IMR-90 (cell line): ENCODE measurements at regions not wholly inside any gene's neighbourhood (a gene's known extent, or its start where the extent isn't known, plus 50 kb on each side); places are given as distances from the start of the nearest gene placed in this dataset.

Experiments used
- ATAC-seq: fragments of 200-7000 bp; cut with Tn5 transposase; 2 replicates; pipeline ENCODE4 v1.9.1; 2020; ENCODE audit warnings: low read depth, mild to moderate bottlenecking, moderate library complexity
- BruUV-seq: library from RNA; stranded (reverse); fragments of 400-500 nt; replicated peaks from 2 replicates; lab custom pipeline; 2021; lab: Mats Ljungman, UMichigan
- CTCF ChIA-PET: fragments of 300-600 bp; formaldehyde crosslinking; extraction: SDS; loops from one replicate; lab custom pipeline; 2021; ENCODE audit warnings: antibody characterized with exemption; lab: Yijun Ruan, JAX
- POLR2A ChIA-PET: fragments of 300-600 bp; sonication (Branson Sonifier 250); formaldehyde crosslinking; loops from one replicate; lab custom pipeline; 2022; ENCODE audit warnings: antibody characterized with exemption; ENCODE audit not compliant: unreplicated experiment; lab: Charles Lee
- DNase-seq: peaks from one replicate; pipeline ENCODE4 v3.0.0; 2013
- H2AFZ ChIP-seq: replicated peaks from 2 replicates; pipeline ENCODE3; 2013; ENCODE audit warnings: low read length, mild to moderate bottlenecking; ENCODE audit not compliant: poor library complexity
- H2AK5ac ChIP-seq: 2 replicates; pipeline ENCODE4 v1.6.1; 2013; ENCODE audit warnings: low read depth, low read length, inconsistent platforms
- H2AK9ac ChIP-seq: replicated peaks from 2 replicates; pipeline ENCODE3; 2013; ENCODE audit warnings: mild to moderate bottlenecking, low read depth, low read length, moderate library complexity; ENCODE audit not compliant: poor library complexity
- H2BK120ac ChIP-seq: 2 replicates; pipeline ENCODE4 v1.6.1; 2013; ENCODE audit warnings: low read depth, low read length, inconsistent platforms
- H2BK15ac ChIP-seq: 3 replicates; pipeline ENCODE4 v1.6.1; 2013; ENCODE audit warnings: low read depth, low read length, inconsistent platforms
- H2BK20ac ChIP-seq: 2 replicates; pipeline ENCODE4 v1.6.1; 2013; ENCODE audit warnings: low read depth, mild to moderate bottlenecking, inconsistent platforms, low read length, moderate library complexity
- H2BK5ac ChIP-seq: 2 replicates; pipeline ENCODE4 v1.6.1; 2013; ENCODE audit warnings: mild to moderate bottlenecking, low read depth, low read length, inconsistent platforms; ENCODE audit not compliant: poor library complexity, severe bottlenecking
- H3K14ac ChIP-seq: replicated peaks from 2 replicates; pipeline ENCODE4 v1.6.1; 2013; ENCODE audit warnings: low read depth, low read length, inconsistent platforms
- H3K18ac ChIP-seq: 2 replicates; pipeline ENCODE4 v1.6.1; 2013; ENCODE audit warnings: low read depth, low read length, control low read depth
- H3K23ac ChIP-seq: 2 replicates; pipeline ENCODE4 v1.6.1; 2013; ENCODE audit warnings: low read depth, low read length, inconsistent platforms
- H3K27ac ChIP-seq: 2 replicates; pipeline ENCODE4 v1.5.1; 2013; ENCODE audit warnings: mild to moderate bottlenecking, control low read depth, low read length; ENCODE audit not compliant: insufficient read depth
- H3K27me3 ChIP-seq: 2 replicates; pipeline ENCODE4 v1.6.1; 2013; ENCODE audit warnings: low read length; ENCODE audit not compliant: control insufficient read depth, insufficient read depth
- H3K36me3 ChIP-seq: 2 replicates; pipeline ENCODE4 v1.6.1; 2013; ENCODE audit warnings: low read length, mixed read lengths; ENCODE audit not compliant: control insufficient read depth, insufficient read depth
- H3K4ac ChIP-seq: 2 replicates; pipeline ENCODE4 v1.6.1; 2013; ENCODE audit warnings: low read depth, low read length, inconsistent platforms
- H3K4me1 ChIP-seq: 2 replicates; pipeline ENCODE4 v1.6.1; 2013; ENCODE audit warnings: low read length, mixed read lengths; ENCODE audit not compliant: control insufficient read depth, insufficient read depth
- H3K4me2 ChIP-seq: 2 replicates; pipeline ENCODE4 v1.6.1; 2013; ENCODE audit warnings: low read depth, mild to moderate bottlenecking, control low read depth, low read length, moderate library complexity
- H3K4me3 ChIP-seq: 2 replicates; pipeline ENCODE4 v1.5.1; 2013; ENCODE audit warnings: low read depth, mild to moderate bottlenecking, control low read depth, low read length, moderate library complexity; ENCODE audit not compliant: insufficient read depth
- H3K56ac ChIP-seq: 2 replicates; pipeline ENCODE4 v1.6.1; 2013; ENCODE audit warnings: low read length, inconsistent platforms; ENCODE audit not compliant: insufficient read depth; ENCODE audit errors: extremely low read depth
- H3K79me1 ChIP-seq, 2 experiments: 2 replicates each; pipeline ENCODE4 v1.6.1; 2013; ENCODE audit warnings: low read length in 2 of 2, inconsistent platforms in 1 of 2, low read depth in 1 of 2
- H3K9ac ChIP-seq: 2 replicates; pipeline ENCODE4 v1.6.1; 2013; ENCODE audit warnings: low read depth, low read length, control low read depth
- H3K9me1 ChIP-seq: 2 replicates; pipeline ENCODE4 v1.6.1; 2013; ENCODE audit warnings: low read length, inconsistent platforms; ENCODE audit not compliant: insufficient read depth
- H3K9me3 ChIP-seq: 2 replicates; pipeline ENCODE4 v1.6.1; 2013; ENCODE audit warnings: low read length; ENCODE audit not compliant: control insufficient read depth, insufficient read depth
- H4K20me1 ChIP-seq: 2 replicates; pipeline ENCODE4 v1.6.1; 2013; ENCODE audit warnings: low read length, inconsistent platforms; ENCODE audit not compliant: insufficient read depth
- H4K5ac ChIP-seq: 2 replicates; pipeline ENCODE4 v1.6.1; 2013; ENCODE audit warnings: mild to moderate bottlenecking, low read depth, low read length, control low read depth
- H4K8ac ChIP-seq, 2 experiments: 2 replicates each; pipeline ENCODE4 v1.6.1; 2013; ENCODE audit warnings: low read depth in 2 of 2, low read length in 2 of 2, control low read depth in 1 of 2, inconsistent platforms in 1 of 2
- H4K91ac ChIP-seq: 2 replicates; pipeline ENCODE4 v1.6.1; 2013; ENCODE audit warnings: low read depth, low read length, inconsistent platforms; ENCODE audit not compliant: insufficient read depth
- BHLHE40 ChIP-seq: fragments of 150-350 bp; IDR thresholded peaks from 2 replicates; pipeline ENCODE4 v1.6.1; 2016; ENCODE audit warnings: mild to moderate bottlenecking, low read depth, low read length
- CHD1 ChIP-seq: IDR thresholded peaks from 2 replicates; pipeline ENCODE4 v1.6.1; 2012; ENCODE audit warnings: low read depth, low read length, improper control_type of control experiment
- ELK1 ChIP-seq: fragments of 150-350 bp; IDR thresholded peaks from 2 replicates; pipeline ENCODE4 v1.6.1; 2016; ENCODE audit warnings: low read depth, mild to moderate bottlenecking, low read length, moderate library complexity, borderline replicate concordance
- FOS ChIP-seq: fragments of 150-350 bp; IDR thresholded peaks from 2 replicates; pipeline ENCODE4 v1.6.1; 2016; ENCODE audit warnings: low read depth, low read length
- MAFK ChIP-seq: IDR thresholded peaks from 2 replicates; pipeline ENCODE4 v1.6.1; 2012; ENCODE audit warnings: low read depth, low read length, improper control_type of control experiment
- MAZ ChIP-seq: IDR thresholded peaks from 2 replicates; pipeline ENCODE4 v1.6.1; 2012; ENCODE audit warnings: low read depth, mild to moderate bottlenecking, low read length, improper control_type of control experiment, moderate library complexity, borderline replicate concordance
- RAD21 ChIP-seq: IDR thresholded peaks from 2 replicates; pipeline ENCODE4 v1.6.1; 2012; ENCODE audit warnings: low read length, improper control_type of control experiment
- RCOR1 ChIP-seq: IDR thresholded peaks from 2 replicates; pipeline ENCODE4 v1.6.1; 2012; ENCODE audit warnings: mild to moderate bottlenecking, low read length, improper control_type of control experiment; ENCODE audit not compliant: insufficient replicate concordance
- RFX5 ChIP-seq: IDR thresholded peaks from 2 replicates; pipeline ENCODE4 v1.8.0; 2012; ENCODE audit warnings: low read depth, mild to moderate bottlenecking, low read length, moderate library complexity
- USF2 ChIP-seq: fragments of 150-350 bp; IDR thresholded peaks from 2 replicates; pipeline ENCODE4 v1.6.1; 2017; ENCODE audit warnings: mild to moderate bottlenecking, antibody characterized with exemption, low read length, low read depth
- WGBS, 2 experiments: methylation state at CpG; one replicate each; pipeline versions ENCODE4 v1.1.5 to v1.1.7; 2013; ENCODE audit warnings: missing lambda C conversion rate in 2 of 2; ENCODE audit not compliant: insufficient read length in 1 of 2; ENCODE audit errors: extremely low coverage in 2 of 2; 5-methylcytosine and 5-hydroxymethylcytosine counted together
- dilution Hi-C: fragments of 300-500 bp; cut with HindIII; formaldehyde crosslinking; loops from one replicate; pipeline ENCODE4 v1.14.3; 2018; ENCODE audit warnings: low sequenced_read_pairs; ENCODE audit not compliant: unreplicated experiment
- in situ Hi-C: fragments of 300-500 bp; cut with MboI; formaldehyde crosslinking; loops from 3 replicates; pipeline ENCODE4 v1.14.3; 2019; ENCODE audit warnings: low sequenced_read_pairs, inconsistent platforms, mixed read lengths
- intact Hi-C: fragments of 100-400 bp; cut with micrococcal nuclease; formaldehyde crosslinking; loops from 2 replicates; pipeline ENCODE4 v1.10.0; 2022

GRCh38 chr20:12276011-12276673 is 358.4 kb downstream of the BTBD3 start:
- Histone ChIP-seq H3K79me1 (no peaks in the 10 kb centered on the region), H3K27me3 (no peaks in the 10 kb centered on the region), H4K8ac (no peak overlapping the region), H2BK20ac (no peak overlapping the region), H3K9me1 (no peaks in the 10 kb centered on the region), H3K4me3 (no peak overlapping the region), H2AK5ac (no peak overlapping the region), H3K4me1 (no peaks in the 10 kb centered on the region), H3K27ac (no peak overlapping the region), H3K4ac (no peak overlapping the region), H3K9ac (no peak overlapping the region), H2BK5ac (no peak overlapping the region), H3K14ac (no peak overlapping the region), H2BK15ac (no peak overlapping the region), H2AFZ (no peak overlapping the region), H3K56ac (no peak overlapping the region), H2BK120ac (no peak overlapping the region), H4K5ac (no peak overlapping the region), H4K91ac (no peak overlapping the region), H3K36me3 (no peaks in the 10 kb centered on the region), H3K4me2 (no peak overlapping the region), H3K18ac (no peak overlapping the region), H4K20me1 (no peaks in the 10 kb centered on the region), H3K23ac (no peak overlapping the region), H3K9me3 (peaks cover 3% of the 10 kb centered on the region), H2AK9ac (no peak overlapping the region)
- ATAC-seq (no peak), DNase-seq (no peak)
- dilution Hi-C loops (no loop called here), intact Hi-C loops (no loop called here), in situ Hi-C loops (no loop called here)
- no CpG with 5 or more reads among the region's 1 CpG for whole genome bisulfite sequencing, 2 experiments
- ChIA-PET CTCF (interaction anchor here (0.6 kb wide), 1 partner anchor 623 kb away, joined by 4 read pairs; no protein-coding TSS in a partner anchor), POLR2A (no interaction called here)
- TF ChIP-seq FOS (no peak), BHLHE40 (no peak), RCOR1 (no peak), MAZ (no peak), CHD1 (no peak), RAD21 (no peak), MAFK (no peak), USF2 (no peak), RFX5 (no peak), ELK1 (no peak)
- no TSS peak for BruUV-seq
